Activated CD4-positive, alpha-beta memory T cell treated with anti-CD3 and anti-CD28 coated beads for 36 hours (primary cell): ENCODE measurements at regions not wholly inside any gene's neighbourhood (a gene's known extent, or its start where the extent isn't known, plus 50 kb on each side); places are given as distances from the start of the nearest gene placed in this dataset.
A peak's percentile ranks its signal among the peaks of the same experiment; 100 is the strongest.
"Not testable (repeated sequence)": the region's sequence is repeated elsewhere in the genome, so short reads cannot be mapped to it uniquely, and the experiment has no call there.

Experiments
- CTCF ChIA-PET: fragments of 350-600 bp; sonication (Branson Sonifier 250); formaldehyde crosslinking; loops from one replicate; lab custom pipeline; 2021; ENCODE audit warnings: antibody characterized with exemption, inconsistent platforms; lab: Charles Lee
- POLR2A ChIA-PET: fragments of 350-600 bp; sonication (Branson Sonifier 250); formaldehyde crosslinking; loops from one replicate; lab custom pipeline; 2021; ENCODE audit warnings: antibody characterized with exemption; lab: Charles Lee
- DNase-seq: peaks from one replicate; pipeline ENCODE4 v3.0.0-alpha.2; 2020
- H3K27ac Mint-ChIP-seq: one replicate; pipeline ENCODE4 v1.8.0; 2021; ENCODE audit warnings: mixed read lengths
- H3K27me3 Mint-ChIP-seq: one replicate; pipeline ENCODE4 v1.8.0; 2021; ENCODE audit warnings: mixed read lengths
- H3K36me3 Mint-ChIP-seq: one replicate; pipeline ENCODE4 v1.8.0; 2021; ENCODE audit warnings: mixed read lengths
- H3K4me1 Mint-ChIP-seq: one replicate; pipeline ENCODE4 v1.8.0; 2021; ENCODE audit warnings: low read depth, mixed read lengths
- H3K4me3 Mint-ChIP-seq: one replicate; pipeline ENCODE4 v1.8.0; 2021; ENCODE audit warnings: mild to moderate bottlenecking, mixed read lengths
- H3K9me3 Mint-ChIP-seq: one replicate; pipeline ENCODE4 v1.8.0; 2021; ENCODE audit warnings: mixed read lengths
- intact Hi-C: fragments of 100-400 bp; cut with micrococcal nuclease; formaldehyde crosslinking; loops from one replicate; pipeline ENCODE4 v1.15.1; 2023

DNA sequence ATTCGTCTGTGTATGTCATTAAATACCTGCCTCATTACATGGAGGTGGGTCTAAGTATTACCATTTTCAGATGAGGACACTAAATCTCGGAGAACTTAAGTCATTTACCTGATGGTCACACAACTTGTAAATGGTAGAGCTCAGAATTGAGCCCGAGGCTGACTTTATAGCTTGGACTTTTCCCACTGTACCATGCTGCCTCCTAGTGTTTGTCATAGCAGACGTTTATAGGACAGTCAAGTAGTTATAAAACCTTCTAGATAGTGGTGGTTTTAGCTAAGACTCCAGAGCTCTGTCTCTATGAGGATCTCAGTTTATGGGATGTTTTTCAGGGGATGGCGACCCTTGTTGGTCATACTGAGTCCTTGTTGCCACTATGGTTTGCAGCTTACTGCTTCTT is 271.8 kb downstream of the ZNF37A start:
- H3K27ac Mint-ChIP-seq, DNase-seq, POLR2A ChIA-PET, H3K27me3 Mint-ChIP-seq, H3K9me3 Mint-ChIP-seq, H3K4me3 Mint-ChIP-seq: not testable (repeated sequence)
- H3K36me3 Mint-ChIP-seq, result peaks cover 28% of the 10 kb centered on the region
- CTCF ChIA-PET, result interaction anchor here (1.1 to 1.5 kb wide), 3 partner anchors 377 to 391 kb away, joined by 3 to 12 read pairs (median 3); partner anchors contain the start of gene ZNF25
- peaks cover 10% of the 10 kb centered on the region for H3K4me1 Mint-ChIP-seq
- intact Hi-C loops, result loop anchor here (2.0 kb wide), 1 partner anchor 387 kb away; no protein-coding TSS in a partner anchor

GRCh38 chr10:38383800-38384199 is 289.7 kb downstream of the ZNF37A start:
- H3K27me3 Mint-ChIP-seq, DNase-seq, POLR2A ChIA-PET, H3K27ac Mint-ChIP-seq, H3K9me3 Mint-ChIP-seq, intact Hi-C loops, H3K4me1 Mint-ChIP-seq, H3K36me3 Mint-ChIP-seq, CTCF ChIA-PET, H3K4me3 Mint-ChIP-seq: not testable (repeated sequence)

- POLR2A ChIA-PET, intact Hi-C loops, H3K27ac Mint-ChIP-seq, H3K4me1 Mint-ChIP-seq, H3K9me3 Mint-ChIP-seq, CTCF ChIA-PET, H3K27me3 Mint-ChIP-seq, DNase-seq, H3K4me3 Mint-ChIP-seq, H3K36me3 Mint-ChIP-seq: not testable (repeated sequence)
Observed at GRCh38 chr10:38386869-38387268, 292.7 kb downstream of the ZNF37A start.

DNA sequence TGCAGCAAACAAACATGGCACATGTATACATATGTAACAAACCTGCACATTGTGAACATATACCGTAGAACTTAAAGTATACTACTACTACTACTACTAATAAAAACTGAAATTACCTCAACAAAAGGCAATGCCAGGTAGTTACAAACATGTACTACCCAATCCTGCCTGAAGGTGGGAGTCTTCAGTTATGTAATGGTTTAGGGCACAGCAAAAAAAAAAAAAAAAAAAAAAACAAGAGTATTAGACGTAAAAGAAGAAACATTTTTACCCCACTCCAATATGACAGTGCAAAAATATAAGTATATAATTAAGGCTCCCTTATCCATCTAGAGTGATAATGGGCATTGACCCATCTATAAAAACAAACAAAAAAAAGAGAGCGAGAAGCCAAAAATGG is 296.6 kb downstream of the ZNF37A start:
- DNase-seq, H3K4me3 Mint-ChIP-seq, POLR2A ChIA-PET, H3K27ac Mint-ChIP-seq, intact Hi-C loops, H3K27me3 Mint-ChIP-seq, H3K36me3 Mint-ChIP-seq, H3K9me3 Mint-ChIP-seq, CTCF ChIA-PET, H3K4me1 Mint-ChIP-seq: not testable (repeated sequence)

GRCh38 chr10:38395465-38395864 is 301.3 kb downstream of the ZNF37A start:
- H3K27ac Mint-ChIP-seq, H3K36me3 Mint-ChIP-seq, CTCF ChIA-PET, DNase-seq, POLR2A ChIA-PET, H3K4me1 Mint-ChIP-seq, H3K27me3 Mint-ChIP-seq, intact Hi-C loops, H3K9me3 Mint-ChIP-seq, H3K4me3 Mint-ChIP-seq: not testable (repeated sequence)

- H3K4me1 Mint-ChIP-seq, intact Hi-C loops, CTCF ChIA-PET, H3K9me3 Mint-ChIP-seq, H3K27me3 Mint-ChIP-seq, H3K36me3 Mint-ChIP-seq, DNase-seq, H3K27ac Mint-ChIP-seq, POLR2A ChIA-PET, H3K4me3 Mint-ChIP-seq: not testable (repeated sequence)
Observed at GRCh38 chr10:38396178-38396954, 302.2 kb downstream of the ZNF37A start.

DNA sequence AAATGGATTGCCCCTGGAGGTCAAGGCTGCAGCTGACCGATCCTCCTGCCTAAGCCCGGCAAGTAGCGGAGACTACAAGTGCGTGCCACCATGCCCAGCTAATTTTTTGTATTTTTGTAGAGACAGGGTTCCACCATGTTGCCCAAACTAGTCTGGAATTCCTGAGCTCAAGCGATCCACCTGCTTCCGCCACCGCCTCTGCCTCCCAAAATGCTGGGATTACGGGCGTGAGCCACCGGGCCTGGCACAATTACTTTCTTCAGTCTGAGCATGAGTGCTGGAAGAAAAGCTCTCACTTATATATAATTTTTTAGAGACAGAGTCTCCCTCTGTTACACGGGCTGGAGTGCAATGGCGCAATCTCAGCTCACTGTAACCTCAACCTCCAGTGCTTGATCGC is 307.4 kb downstream of the ZNF37A start:
- CTCF ChIA-PET, result interaction anchor here (2.6 kb wide), 1 partner anchor 425 kb away, joined by 8 read pairs; the partner anchor contains the start of gene ZNF25
- not testable (repeated sequence) for H3K27me3 Mint-ChIP-seq, H3K27ac Mint-ChIP-seq, H3K36me3 Mint-ChIP-seq, H3K9me3 Mint-ChIP-seq, H3K4me1 Mint-ChIP-seq
- POLR2A ChIA-PET, result interaction anchor here (1.2 kb wide), 1 partner anchor 427 kb away, joined by 3 read pairs; no protein-coding TSS in a partner anchor
- H3K4me3 Mint-ChIP-seq, result peak overlapping the region; percentile 90
- intact Hi-C loops, result loop anchor here (5.0 kb wide), 1 partner anchor 39 kb away; no protein-coding TSS in a partner anchor
- DNase-seq, result peak; percentile 10

GRCh38 chr10:38402442-38403346 is 308.6 kb downstream of the ZNF37A start:
- not testable (repeated sequence) for H3K9me3 Mint-ChIP-seq
- DNase-seq, result peak; percentile 95
- CTCF ChIA-PET, result interaction anchor here (2.6 kb wide), 1 partner anchor 426 kb away, joined by 8 read pairs; the partner anchor contains the start of gene ZNF25

DNA sequence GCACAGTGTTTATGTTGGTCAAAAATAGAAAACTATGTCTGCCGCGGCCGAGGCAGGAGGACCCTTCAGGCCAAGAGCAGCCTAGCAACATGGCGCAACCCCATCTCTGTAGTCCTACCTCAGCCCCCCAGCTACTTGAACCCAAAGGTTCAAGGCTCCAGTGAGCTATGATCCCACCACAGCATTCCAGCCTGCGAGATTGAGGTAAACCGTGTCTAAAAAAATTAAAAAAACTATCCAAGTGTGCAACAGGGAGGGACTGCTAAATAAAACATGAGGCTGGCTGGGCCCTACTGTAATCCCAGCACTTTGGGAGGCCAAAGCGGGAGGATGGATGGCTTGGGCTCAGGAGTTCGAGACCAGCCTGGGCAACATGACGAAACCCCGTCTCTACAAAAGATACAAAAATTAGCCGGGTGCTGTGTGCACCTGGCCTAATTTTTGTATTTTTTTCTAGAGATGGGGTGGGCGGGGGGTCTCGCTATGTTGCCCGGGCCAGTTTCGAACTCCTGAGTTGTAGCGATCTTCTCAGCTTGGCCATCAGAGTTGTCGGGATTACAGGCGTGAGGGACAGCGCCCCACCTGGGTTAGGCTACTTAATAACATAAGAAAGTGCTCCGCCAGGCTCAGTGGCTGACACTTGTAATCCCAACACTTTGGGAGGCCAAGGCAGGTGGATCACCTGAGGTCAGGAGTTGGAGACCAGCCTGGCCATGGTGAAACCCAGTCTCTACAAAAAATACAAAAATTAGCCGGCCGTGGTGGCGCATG is 309.4 kb downstream of the ZNF37A start:
- POLR2A ChIA-PET, H3K27me3 Mint-ChIP-seq, H3K4me1 Mint-ChIP-seq, H3K9me3 Mint-ChIP-seq, H3K36me3 Mint-ChIP-seq: not testable (repeated sequence)
- CTCF ChIA-PET, result interaction anchor here (2.6 kb wide), 1 partner anchor 427 kb away, joined by 8 read pairs; the partner anchor contains the start of gene ZNF25
- peak overlapping the region; percentile 98 for H3K27ac Mint-ChIP-seq
- DNase-seq, result peak; percentile 10
- intact Hi-C loops, result loop anchor here (5.0 kb wide), 1 partner anchor 41 kb away; no protein-coding TSS in a partner anchor
- peak overlapping the region; percentile 87 for H3K4me3 Mint-ChIP-seq

More at GRCh38 chr10:38402442-38403346, 308.6 kb downstream of the ZNF37A start:
- not testable (repeated sequence) for H3K36me3 Mint-ChIP-seq, H3K27me3 Mint-ChIP-seq, H3K4me1 Mint-ChIP-seq
- Mint-ChIP-seq H3K27ac (peak overlapping the region; percentile 98), H3K4me3 (peak overlapping the region; percentile 90)
- intact Hi-C loops, result loop anchor here (1.0 to 5.0 kb wide), 5 partner anchors 40 to 545 kb away; partner anchors contain the start of genes ZNF248, ZNF25, ZNF33A and ZNF37A
- POLR2A ChIA-PET, result interaction anchor here (0.8 to 1.2 kb wide), 2 partner anchors 426 to 428 kb away, joined by 3 to 4 read pairs; partner anchors contain the start of gene ZNF25

DNA sequence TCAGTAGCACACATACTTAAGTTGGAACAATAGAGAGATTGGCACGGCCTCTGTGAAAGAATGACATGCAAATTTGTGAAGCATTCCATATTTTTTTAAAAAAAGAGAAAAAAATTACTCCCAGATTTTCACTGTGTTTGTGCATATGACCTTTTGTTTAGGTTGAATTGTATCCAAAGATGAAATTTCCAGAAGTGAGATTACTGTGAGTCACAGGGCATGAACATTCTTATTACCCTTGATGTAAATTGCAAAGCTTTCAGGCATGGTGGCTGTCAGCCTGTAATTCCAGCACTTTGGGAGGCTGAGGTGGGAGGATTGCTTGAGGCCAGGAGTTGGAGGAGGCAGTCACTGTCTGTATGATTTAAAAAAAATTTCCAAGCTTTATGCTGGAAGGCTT is 329.5 kb downstream of the ZNF37A start:
- H3K4me3 Mint-ChIP-seq, DNase-seq, H3K4me1 Mint-ChIP-seq, H3K27ac Mint-ChIP-seq, POLR2A ChIA-PET, H3K9me3 Mint-ChIP-seq, CTCF ChIA-PET, intact Hi-C loops, H3K27me3 Mint-ChIP-seq: not testable (repeated sequence)
- peaks cover 22% of the 10 kb centered on the region for H3K36me3 Mint-ChIP-seq

- POLR2A ChIA-PET, H3K9me3 Mint-ChIP-seq, CTCF ChIA-PET, H3K4me3 Mint-ChIP-seq, H3K27ac Mint-ChIP-seq, H3K4me1 Mint-ChIP-seq, DNase-seq, H3K27me3 Mint-ChIP-seq, intact Hi-C loops: not testable (repeated sequence)
- peaks cover 14% of the 10 kb centered on the region for H3K36me3 Mint-ChIP-seq
Observed at GRCh38 chr10:38430242-38430641, 336.1 kb downstream of the ZNF37A start.
